Natural killer cell (primary cell): ENCODE measurements at regions not wholly inside any gene's neighbourhood (a gene's known extent, or its start where the extent isn't known, plus 50 kb on each side); places are given as distances from the start of the nearest gene placed in this dataset.

Experiments
- ATAC-seq, 3 donors: fragments of 150-1000 bp in 2 of 3; fragments of 200-7000 bp in 1 of 3; cut with Tn5 transposase; 1 replicate in 1 of 3; 2 replicates in 2 of 3; pipeline ENCODE4 v1.10.0; 2021; ENCODE audit warnings: mild to moderate bottlenecking in 2 of 3, moderate library complexity in 2 of 3
- DNase-seq, 2 donors: peaks; one replicate each; pipeline versions ENCODE4 v3.0.0 to v3.0.0-alpha.2; 2013 to 2021; ENCODE audit warnings: mixed read lengths in 1 of 2
- H3K27ac ChIP-seq: one replicate; pipeline ENCODE4 v1.5.1; 2013; ENCODE audit warnings: mild to moderate bottlenecking, low read length
- H3K27me3 ChIP-seq: one replicate; pipeline ENCODE4 v1.6.1; 2013; ENCODE audit warnings: low read length; ENCODE audit not compliant: control insufficient read depth, insufficient read depth
- H3K36me3 ChIP-seq: one replicate; pipeline ENCODE4 v1.6.1; 2013; ENCODE audit warnings: low read length; ENCODE audit not compliant: control insufficient read depth, insufficient read depth
- H3K4me1 ChIP-seq: one replicate; pipeline ENCODE4 v1.6.1; 2013; ENCODE audit warnings: low read length; ENCODE audit not compliant: control insufficient read depth, insufficient read depth
- H3K4me3 ChIP-seq: one replicate; pipeline ENCODE4 v1.5.1; 2013; ENCODE audit warnings: low read length
- H3K9me3 ChIP-seq: one replicate; pipeline ENCODE4 v1.6.1; 2013; ENCODE audit warnings: low read length; ENCODE audit not compliant: control insufficient read depth, insufficient read depth
- H3K27ac Mint-ChIP-seq, 2 donors: one replicate each; pipeline ENCODE4 v1.8.0; 2022; ENCODE audit warnings: mild to moderate bottlenecking in 2 of 2, mixed read lengths in 2 of 2, moderate library complexity in 1 of 2
- H3K27me3 Mint-ChIP-seq, 2 donors: one replicate each; pipeline ENCODE4 v1.8.0; 2022; ENCODE audit warnings: low read depth in 2 of 2, mixed read lengths in 2 of 2
- H3K36me3 Mint-ChIP-seq: one replicate; pipeline ENCODE4 v1.8.0; 2022; ENCODE audit warnings: mixed read lengths
- H3K4me1 Mint-ChIP-seq, 2 donors: one replicate each; pipeline ENCODE4 v1.8.0; 2022; ENCODE audit warnings: mixed read lengths in 2 of 2
- H3K4me3 Mint-ChIP-seq: one replicate; pipeline ENCODE4 v1.8.0; 2022; ENCODE audit warnings: mild to moderate bottlenecking, moderate library complexity, mixed read lengths
- H3K9me3 Mint-ChIP-seq, 2 donors: one replicate each; pipeline ENCODE4 v1.8.0; 2022; ENCODE audit warnings: mixed read lengths in 2 of 2
- CTCF ChIP-seq: fragments of 200-600 bp; IDR thresholded peaks from one replicate; pipeline ENCODE4 v1.8.0; 2022; ENCODE audit warnings: antibody characterized with exemption
- WGBS: methylation state at CpG from one replicate; pipeline ENCODE4 v1.1.7; 2013; ENCODE audit warnings: missing lambda C conversion rate; ENCODE audit not compliant: insufficient coverage; 5-methylcytosine and 5-hydroxymethylcytosine counted together
- intact Hi-C: fragments of 100-400 bp; cut with micrococcal nuclease; formaldehyde crosslinking; loops from one replicate; pipeline ENCODE4 v1.14.2; 2022

- Histone ChIP-seq H3K27ac (no peak overlapping the region), H3K4me1 (peaks cover 5% of the 10 kb centered on the region), H3K36me3 (no peaks in the 10 kb centered on the region), H3K4me3 (no peak overlapping the region), H3K27me3 (no peaks in the 10 kb centered on the region), H3K9me3 (no peaks in the 10 kb centered on the region)
- TF ChIP-seq CTCF, result no peak
- intact Hi-C loops, result no loop called here
- H3K4me1 Mint-ChIP-seq, result peaks cover 16 to 17% of the 10 kb centered on the region in 2 donors
- no peaks in the 10 kb centered on the region for H3K27me3 Mint-ChIP-seq
- WGBS, result 92% methylated on average over 4 of the region's 5 CpGs
- no peak for DNase-seq
- ATAC-seq, result no peak
- peaks cover 9% of the 10 kb centered on the region for H3K36me3 Mint-ChIP-seq
- H3K27ac Mint-ChIP-seq, result no peak overlapping the region
- H3K9me3 Mint-ChIP-seq, result peaks cover 5% of the 10 kb centered on the region in 2 donors
- H3K4me3 Mint-ChIP-seq, result no peak overlapping the region
Measured at GRCh38 chr15:31457161-31457560, 130.5 kb downstream of the KLF13 start.

- no peak for ATAC-seq
- intact Hi-C loops, result no loop called here
- no peak overlapping the region for H3K27ac Mint-ChIP-seq
Measured at GRCh38 chr15:31457631-31458526, 131.2 kb downstream of the KLF13 start.

GRCh38 chr15:31458596-31459399, 132.2 kb downstream of the KLF13 start:
- H3K27ac Mint-ChIP-seq, result no peak overlapping the region
- no peaks in the 10 kb centered on the region for H3K36me3 ChIP-seq
- H3K4me1 ChIP-seq, result peaks cover 5% of the 10 kb centered on the region
- H3K36me3 Mint-ChIP-seq, result peaks cover 9% of the 10 kb centered on the region
- DNase-seq, result peak in 1 of 2 donors; percentile 60
- H3K27me3 ChIP-seq, result no peaks in the 10 kb centered on the region
- no peak overlapping the region for H3K4me3 Mint-ChIP-seq
- ATAC-seq, result peak in 2 of 3 donors; percentile 10 to 25
- WGBS, result 68% methylated on average over 8 of the region's 9 CpGs
- peaks cover 5% of the 10 kb centered on the region in 2 donors for H3K9me3 Mint-ChIP-seq
- H3K27me3 Mint-ChIP-seq, result no peaks in the 10 kb centered on the region
- intact Hi-C loops, result no loop called here
- TF ChIP-seq CTCF, result no peak
- no peak overlapping the region for H3K27ac ChIP-seq
- H3K9me3 ChIP-seq, result no peaks in the 10 kb centered on the region
- no peak overlapping the region for H3K4me3 ChIP-seq
- H3K4me1 Mint-ChIP-seq, result peaks cover 16 to 17% of the 10 kb centered on the region in 2 donors

More at GRCh38 chr15:31457631-31458526, 131.2 kb downstream of the KLF13 start:
- Histone ChIP-seq H3K27me3 (no peaks in the 10 kb centered on the region), H3K4me1 (peaks cover 5% of the 10 kb centered on the region), H3K4me3 (no peak overlapping the region), H3K9me3 (no peaks in the 10 kb centered on the region), H3K36me3 (no peaks in the 10 kb centered on the region), H3K27ac (no peak overlapping the region)
- H3K4me1 Mint-ChIP-seq, result peaks cover 16 to 17% of the 10 kb centered on the region in 2 donors
- 70% methylated on average over 11 of the region's 11 CpGs for WGBS
- TF ChIP-seq CTCF, result no peak
- no peaks in the 10 kb centered on the region for H3K27me3 Mint-ChIP-seq
- H3K4me3 Mint-ChIP-seq, result no peak overlapping the region
- no peak for DNase-seq
- H3K9me3 Mint-ChIP-seq, result peaks cover 5% of the 10 kb centered on the region in 2 donors
- H3K36me3 Mint-ChIP-seq, result peaks cover 9% of the 10 kb centered on the region
